NCI-H345 treated with DMSO at 0.1 percent for 48 hours (cell line): ENCODE measurements at regions not wholly inside any gene's neighbourhood (a gene's known extent, or its start where the extent isn't known, plus 50 kb on each side); places are given as distances from the start of the nearest gene placed in this dataset.
"Not testable (repeated sequence)": the region's sequence is repeated elsewhere in the genome, so short reads cannot be mapped to it uniquely, and the experiment has no call there.

Source experiments
- DNase-seq: peaks from one replicate; lab custom pipeline; 2025; ENCODE audit not compliant: unreplicated experiment; lab: John Stamatoyannopoulos, UW

DNA sequence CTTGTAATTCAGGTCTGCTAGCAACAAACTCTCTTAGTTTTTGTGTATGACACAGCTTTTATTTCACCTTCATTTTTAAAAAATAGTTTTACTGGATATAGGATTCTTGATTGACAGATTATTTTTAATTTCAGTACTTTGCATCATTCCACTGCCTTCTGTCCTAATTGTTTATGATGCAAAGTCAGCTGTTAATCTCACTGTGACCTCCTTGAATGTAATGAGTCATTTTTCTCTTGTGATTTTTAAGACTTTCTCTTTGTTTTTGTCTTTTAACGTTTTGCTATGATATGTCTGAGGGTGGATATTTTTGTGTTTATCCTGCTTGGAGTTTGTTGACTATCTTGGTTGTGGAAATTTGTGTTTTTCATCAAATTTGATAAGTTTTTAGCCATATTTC lies 126.3 kb upstream of the FBXO33 start:
- DNase-seq, result no peak

DNA sequence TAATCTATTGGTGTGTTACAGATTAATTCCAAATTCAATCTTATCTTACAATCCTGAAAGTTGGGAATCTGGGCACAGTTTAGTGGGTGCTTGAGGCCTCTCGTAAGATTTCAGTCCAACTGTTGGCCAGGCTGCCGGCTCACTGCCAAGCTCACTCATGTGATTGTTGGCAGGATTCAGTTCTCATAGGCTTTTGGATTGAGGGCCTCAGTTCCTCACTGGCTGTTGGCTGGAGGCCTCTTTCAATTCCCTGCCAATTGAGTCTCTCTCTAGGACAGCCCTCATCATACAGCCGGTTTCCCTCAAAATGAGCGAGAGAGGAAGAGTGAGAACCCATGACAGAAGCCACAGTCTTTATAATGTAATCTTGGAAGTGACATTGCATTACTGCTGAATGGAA lies 123.5 kb upstream of the FBXO33 start:
- no peak for DNase-seq

DNA sequence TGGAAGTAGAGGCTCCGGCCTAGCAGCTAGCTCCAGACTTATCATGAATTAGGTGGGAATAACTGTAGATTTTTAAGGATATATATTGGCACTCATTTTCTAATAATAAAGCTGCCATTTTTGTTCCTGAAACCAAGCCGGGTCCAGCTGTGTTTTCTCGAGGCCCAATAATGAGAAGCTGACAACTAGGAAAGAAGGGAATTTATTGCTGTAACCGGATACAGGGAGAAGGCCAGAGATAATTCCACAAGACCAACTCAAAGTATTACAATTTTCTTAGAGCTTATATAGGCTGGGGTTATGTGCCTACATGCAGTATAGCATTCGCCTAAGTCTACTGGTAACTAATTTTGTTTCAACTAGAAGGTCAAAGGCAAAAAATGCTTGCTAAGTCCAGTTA lies 122.3 kb upstream of the FBXO33 start:
- DNase-seq, result no peak

DNA sequence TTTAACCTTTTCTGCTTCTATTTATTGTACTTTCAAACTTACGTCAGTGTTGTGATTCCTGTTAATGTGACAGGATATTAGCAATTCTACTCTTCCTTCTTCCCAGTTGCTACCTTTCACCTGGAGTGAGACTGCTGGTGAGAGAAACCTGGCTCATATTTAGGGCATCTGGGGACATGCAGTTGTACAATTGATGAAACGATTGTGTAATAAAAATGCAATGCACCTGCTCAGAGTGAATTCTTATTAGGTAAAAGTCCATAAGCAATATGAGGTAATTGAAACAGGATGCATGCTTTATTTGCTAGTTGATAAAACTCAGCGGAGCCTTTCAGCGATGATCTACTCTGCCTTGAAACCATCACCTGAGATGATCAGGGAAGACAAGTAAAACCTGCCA lies 116.1 kb upstream of the FBXO33 start:
- no peak for DNase-seq

DNA sequence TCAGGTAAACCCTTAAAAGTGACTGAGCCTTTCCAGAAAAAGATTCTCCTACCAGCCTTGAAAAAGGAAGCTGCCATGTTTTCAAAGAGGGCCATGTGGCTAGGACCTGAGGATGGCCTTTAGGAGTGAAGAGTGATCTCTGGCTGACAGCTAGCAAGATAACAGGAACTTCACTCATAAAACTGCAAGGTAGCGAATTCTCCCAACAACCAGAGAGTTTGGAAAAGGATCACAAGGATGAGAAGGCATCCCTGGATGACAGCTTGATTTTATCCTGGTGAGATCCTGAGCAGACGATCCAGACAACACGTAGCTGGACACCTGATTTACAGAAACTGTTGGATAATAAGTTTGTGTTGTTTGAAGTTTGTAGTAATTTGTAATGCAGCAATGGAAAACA lies 115.6 kb upstream of the FBXO33 start:
- DNase-seq, result no peak

DNA sequence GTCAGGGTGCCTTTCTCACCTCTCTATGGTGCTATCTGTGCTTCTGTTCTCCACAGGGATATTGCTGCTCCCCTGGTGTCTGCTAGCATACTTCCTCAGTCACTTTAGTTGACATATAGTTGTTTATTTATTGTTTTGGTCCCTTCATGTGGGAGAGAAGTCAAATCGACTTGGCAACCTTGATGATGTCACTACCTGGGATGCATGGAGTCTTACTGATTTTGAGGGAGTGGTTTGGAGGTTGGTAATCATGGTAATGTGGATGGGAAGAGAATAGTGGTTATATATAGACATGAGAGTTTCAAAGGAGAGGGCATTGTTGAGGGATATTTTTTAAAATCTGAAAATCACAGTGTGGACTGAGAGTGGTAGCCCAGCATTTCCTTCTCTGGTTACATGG lies 73.6 kb upstream of the FBXO33 start:
- no peak for DNase-seq

DNA sequence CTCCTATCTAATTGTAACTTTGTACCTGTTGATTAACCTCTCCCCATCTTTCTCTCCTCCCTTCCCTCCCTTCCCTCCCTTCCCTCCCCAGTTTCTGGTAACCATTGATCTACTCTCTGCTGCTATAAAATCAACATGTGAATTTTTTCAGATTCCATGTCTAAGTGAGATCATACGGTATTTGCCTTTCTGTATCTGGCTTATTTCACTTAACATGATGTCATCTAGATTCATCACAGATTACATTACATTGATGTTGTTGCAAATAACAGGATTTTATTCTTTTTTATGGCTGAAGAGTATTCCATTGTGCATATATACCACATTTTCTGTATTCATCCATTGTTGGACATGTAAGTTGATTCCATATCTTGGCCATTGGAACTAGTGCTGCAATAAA lies 68.0 kb upstream of the FBXO33 start:
- DNase-seq, result no peak

DNA sequence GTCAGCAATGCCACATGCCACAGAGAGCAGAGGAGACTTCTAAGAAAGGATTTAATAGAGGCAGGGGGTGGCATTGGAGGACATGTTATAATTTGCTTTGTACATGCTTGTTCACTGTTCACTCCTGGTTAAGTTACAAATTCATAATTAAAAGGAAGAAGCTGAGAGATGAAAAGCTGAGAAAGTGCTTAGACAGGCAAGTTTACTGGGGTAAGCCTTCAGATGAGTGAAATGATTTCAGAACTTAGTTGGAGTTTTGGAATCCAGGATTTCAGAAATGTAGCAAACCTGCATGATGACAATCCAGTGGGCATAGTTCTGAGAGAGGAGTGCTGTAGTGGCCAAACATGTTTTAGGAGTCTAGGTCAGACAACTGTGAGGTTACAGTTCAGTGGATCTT lies 67.3 kb upstream of the FBXO33 start:
- no peak for DNase-seq

DNA sequence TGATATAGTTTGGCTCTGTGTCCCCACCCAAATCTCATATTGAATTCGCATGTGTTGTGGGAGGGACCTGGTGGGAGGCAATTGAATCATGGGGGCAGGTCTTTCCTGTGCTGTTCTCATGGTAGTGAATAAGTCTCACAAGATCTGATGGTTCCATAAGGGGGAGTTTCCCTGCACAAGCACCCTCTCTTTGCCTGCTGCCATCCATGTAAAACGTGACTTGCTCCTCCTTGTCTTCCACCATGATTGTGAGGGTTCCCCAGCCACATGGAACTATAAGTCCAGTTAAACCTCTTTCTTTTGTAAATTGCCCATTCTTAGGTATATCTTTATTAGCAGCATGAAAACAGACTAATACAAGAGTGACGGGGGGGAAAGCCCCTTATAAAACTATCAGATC lies 65.4 kb upstream of the FBXO33 start:
- DNase-seq, result not testable (repeated sequence)

DNA sequence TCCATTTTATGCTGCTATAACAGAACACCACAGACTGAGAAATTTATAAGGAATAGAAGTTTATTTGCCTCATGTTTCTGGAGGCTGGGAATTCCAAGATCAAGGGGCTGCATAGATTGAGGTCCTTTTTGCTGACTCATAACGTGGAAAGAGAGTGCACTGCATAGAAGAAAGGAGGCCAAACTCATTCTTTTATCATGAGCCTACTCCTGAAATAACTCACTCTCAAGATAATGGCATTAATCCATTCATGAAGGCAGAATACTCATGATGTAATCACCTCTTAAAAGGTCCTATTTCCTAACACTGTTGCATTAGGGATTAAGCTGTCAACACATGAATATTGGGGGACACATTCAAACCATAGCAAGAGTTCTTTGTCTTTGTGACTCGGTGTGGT lies 60.0 kb upstream of the FBXO33 start:
- DNase-seq, result no peak

DNA sequence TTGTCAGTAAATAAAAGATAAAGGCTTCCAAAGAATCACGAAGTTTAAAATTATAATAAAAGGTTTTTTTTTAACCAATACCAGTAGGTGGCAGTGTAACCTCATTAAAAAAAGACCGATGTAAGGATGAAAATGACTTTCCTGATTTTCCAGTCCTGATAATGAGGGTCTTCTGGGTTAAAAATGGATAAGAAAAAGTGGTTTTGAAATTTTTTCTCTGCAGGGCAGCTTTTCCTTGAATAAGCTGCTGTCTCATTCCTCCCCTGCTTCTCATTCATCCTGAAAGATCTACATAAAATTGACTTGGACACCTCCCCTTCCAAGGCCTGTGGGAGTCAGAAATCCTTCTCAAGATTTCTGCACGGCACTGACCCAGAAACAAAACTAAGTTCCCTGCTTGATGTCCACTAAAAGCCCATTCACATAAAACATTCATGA lies 58.9 kb upstream of the FBXO33 start:
- peak; percentile 54 for DNase-seq

DNA sequence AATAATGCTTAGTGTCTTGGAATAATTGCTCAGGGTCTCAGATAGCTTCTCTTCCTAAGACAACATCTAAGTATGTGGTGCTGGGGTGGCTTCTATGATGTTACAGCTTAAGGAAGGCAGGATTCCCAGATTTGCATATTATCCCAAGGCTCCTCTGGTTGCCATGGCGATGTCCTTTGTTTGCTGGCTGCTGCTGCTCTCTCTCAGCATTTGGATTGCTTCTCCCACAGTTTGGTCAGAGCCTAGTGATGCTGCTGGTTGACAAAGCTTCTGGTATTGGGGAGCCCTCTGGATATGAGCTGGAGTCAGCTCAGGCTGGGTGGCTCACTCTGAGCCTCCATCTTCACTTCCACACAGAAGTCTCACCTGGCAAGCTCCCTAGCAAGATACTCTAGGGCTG lies 56.4 kb upstream of the FBXO33 start:
- no peak for DNase-seq

DNA sequence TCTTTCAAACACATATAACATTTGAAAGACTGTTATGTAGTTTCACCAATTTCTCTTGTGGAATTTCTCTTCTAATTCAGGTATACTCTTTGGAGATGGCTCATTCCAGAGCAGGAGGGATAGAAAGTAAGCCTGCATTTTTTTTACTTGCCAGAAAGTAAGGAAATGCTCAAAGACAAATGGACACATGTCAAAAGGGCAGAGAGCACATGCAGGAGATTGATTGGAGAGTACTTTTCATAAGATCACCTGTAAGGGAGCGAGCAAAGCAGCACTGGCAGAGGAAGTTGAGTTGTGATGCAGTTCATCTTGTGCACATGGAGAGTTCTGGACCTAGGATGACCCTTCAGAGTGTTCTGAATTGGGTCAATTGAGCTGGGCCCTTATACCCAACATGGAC lies 51.4 kb upstream of the FBXO33 start:
- no peak for DNase-seq
